ENCODE measurements at regions not wholly inside any gene's neighbourhood (a gene's known extent, or its start where the extent isn't known, plus 50 kb on each side); places are given as distances from the start of the nearest gene placed in this dataset.

DNA sequence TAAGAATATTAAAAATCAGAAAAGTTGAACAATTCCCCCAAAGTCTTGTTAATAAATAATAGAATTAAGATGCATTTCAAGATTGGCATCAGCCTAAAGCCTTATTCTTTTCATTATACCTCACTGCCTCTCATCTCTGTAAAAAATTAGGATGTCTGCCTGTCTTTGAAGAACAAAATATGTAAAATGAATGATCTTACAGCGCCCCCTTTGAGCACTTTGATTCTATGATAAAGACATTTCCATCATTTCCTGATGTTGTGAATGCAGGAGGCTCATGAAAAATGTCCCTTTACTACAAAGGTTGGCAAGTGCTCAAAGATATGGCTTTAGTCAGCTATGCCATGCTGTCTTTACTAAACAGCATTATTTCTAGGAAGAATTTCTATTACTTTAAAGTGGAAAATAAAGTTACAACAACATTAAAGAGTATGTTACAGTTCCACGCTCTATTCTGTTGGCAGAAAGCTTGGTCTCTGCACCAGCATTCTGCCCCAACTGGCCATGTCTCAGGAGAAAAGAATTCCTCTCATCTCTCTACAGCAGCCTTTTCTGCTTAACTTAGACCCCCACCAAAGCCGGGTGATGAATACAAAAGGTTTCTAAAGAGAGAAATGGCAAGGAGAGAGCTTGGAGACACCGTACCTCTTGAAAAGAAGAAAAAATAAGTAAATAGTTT is 95.1 kb downstream of the LLPH start:
- TF ChIP-seq POLR2A (IDR thresholded peaks at IDR 0.05), result no peak
- TF ChIP-seq, protein P1, sequence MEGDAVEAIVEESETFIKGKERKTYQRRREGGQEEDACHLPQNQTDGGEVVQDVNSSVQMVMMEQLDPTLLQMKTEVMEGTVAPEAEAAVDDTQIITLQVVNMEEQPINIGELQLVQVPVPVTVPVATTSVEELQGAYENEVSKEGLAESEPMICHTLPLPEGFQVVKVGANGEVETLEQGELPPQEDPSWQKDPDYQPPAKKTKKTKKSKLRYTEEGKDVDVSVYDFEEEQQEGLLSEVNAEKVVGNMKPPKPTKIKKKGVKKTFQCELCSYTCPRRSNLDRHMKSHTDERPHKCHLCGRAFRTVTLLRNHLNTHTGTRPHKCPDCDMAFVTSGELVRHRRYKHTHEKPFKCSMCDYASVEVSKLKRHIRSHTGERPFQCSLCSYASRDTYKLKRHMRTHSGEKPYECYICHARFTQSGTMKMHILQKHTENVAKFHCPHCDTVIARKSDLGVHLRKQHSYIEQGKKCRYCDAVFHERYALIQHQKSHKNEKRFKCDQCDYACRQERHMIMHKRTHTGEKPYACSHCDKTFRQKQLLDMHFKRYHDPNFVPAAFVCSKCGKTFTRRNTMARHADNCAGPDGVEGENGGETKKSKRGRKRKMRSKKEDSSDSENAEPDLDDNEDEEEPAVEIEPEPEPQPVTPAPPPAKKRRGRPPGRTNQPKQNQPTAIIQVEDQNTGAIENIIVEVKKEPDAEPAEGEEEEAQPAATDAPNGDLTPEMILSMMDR (IDR thresholded peaks at IDR 0.05 in 8 of 11, conservative IDR thresholded peaks at IDR 0.05 in 3 of 11), result peak in 4 of 11 experiments; percentile 11 to 36 (median 17)
- TF ChIP-seq POLR2AphosphoS5 (IDR thresholded peaks at IDR 0.05), result no peak
